Body of pancreas (tissue), 4 donors: ENCODE measurements at regions not wholly inside any gene's neighbourhood (a gene's known extent, or its start where the extent isn't known, plus 50 kb on each side); places are given as distances from the start of the nearest gene placed in this dataset.

Source experiments
- POLR2A ChIP-seq, 3 donors: fragments of 450-650 bp; IDR thresholded peaks; one replicate each; pipeline ENCODE4 v1.6.1; 2016; ENCODE audit warnings: antibody characterized with exemption in 3 of 3, mild to moderate bottlenecking in 2 of 3
- TF ChIP-seq, protein P1 (sequence below), 7 experiments: fragments of 450-650 bp in 4 of 7; fragments of 200-600 bp in 3 of 7; sonication (generic) in 3 of 7; IDR thresholded peaks; one replicate each; pipeline ENCODE4 v1.5.1; 2016 to 2019; ENCODE audit warnings: antibody characterized with exemption in 7 of 7

DNA sequence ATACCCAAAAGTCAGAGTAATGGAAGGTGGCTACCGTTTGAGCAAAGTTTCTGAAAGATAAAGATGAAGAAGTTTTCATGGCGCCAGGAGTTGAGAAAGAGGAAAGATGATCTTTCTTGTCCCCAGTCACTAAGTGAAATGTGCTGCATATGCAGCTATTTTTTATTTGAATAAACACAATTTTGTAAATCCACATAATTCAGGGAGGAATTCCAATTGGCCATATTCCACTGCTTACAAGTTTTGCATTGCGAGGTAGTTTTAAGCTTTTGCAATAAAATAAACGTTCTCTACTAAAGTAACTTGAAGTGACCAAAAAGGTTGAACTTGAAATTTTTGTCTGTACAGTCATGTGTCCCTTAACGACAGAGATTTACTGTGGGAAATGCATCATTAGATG is 139.3 kb upstream of the VCX2 start:
- TF ChIP-seq, protein P1, sequence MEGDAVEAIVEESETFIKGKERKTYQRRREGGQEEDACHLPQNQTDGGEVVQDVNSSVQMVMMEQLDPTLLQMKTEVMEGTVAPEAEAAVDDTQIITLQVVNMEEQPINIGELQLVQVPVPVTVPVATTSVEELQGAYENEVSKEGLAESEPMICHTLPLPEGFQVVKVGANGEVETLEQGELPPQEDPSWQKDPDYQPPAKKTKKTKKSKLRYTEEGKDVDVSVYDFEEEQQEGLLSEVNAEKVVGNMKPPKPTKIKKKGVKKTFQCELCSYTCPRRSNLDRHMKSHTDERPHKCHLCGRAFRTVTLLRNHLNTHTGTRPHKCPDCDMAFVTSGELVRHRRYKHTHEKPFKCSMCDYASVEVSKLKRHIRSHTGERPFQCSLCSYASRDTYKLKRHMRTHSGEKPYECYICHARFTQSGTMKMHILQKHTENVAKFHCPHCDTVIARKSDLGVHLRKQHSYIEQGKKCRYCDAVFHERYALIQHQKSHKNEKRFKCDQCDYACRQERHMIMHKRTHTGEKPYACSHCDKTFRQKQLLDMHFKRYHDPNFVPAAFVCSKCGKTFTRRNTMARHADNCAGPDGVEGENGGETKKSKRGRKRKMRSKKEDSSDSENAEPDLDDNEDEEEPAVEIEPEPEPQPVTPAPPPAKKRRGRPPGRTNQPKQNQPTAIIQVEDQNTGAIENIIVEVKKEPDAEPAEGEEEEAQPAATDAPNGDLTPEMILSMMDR (IDR thresholded peaks at IDR 0.05) = no peak
- no peak for TF ChIP-seq POLR2A (IDR thresholded peaks at IDR 0.05)
